ENCODE measurements at regions not wholly inside any gene's neighbourhood (a gene's known extent, or its start where the extent isn't known, plus 50 kb on each side); places are given as distances from the start of the nearest gene placed in this dataset.

DNA sequence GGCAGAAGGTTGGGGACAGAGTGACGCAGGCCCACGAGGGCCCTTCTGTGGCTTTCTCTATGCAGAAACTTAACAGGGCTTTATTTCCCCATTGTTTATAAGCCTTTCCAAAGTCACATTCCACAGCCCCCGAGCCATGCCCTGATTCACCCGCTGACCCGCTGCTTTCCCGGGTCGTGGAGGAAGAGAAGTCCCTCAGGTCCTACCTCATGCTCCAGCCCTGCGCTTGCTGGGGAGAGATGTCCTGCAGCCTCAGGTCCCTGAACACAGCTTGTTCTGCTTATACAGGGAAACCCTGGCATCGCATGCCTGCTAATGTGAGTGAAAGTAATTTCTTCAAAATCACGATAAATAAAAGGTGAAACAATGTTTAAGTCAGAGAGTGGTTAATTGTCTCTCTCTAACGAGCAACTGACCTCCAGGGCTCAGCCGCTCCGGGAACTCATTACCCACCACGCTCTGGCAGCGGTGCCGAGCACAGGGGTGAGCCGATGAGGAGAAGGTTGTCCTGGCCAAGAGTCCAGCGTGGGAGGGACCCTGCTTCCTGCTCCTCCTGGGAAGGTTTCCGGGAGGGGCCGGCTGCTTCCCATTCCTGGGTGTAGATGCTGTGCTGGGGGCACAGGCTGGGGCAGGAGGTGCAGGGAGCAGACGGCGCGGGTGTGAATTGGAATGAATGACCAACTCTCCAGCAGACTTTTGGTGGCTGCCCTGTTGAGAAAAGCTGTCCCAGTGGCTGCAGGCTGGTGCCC is 595.2 kb downstream of the BRD1 start:
- Histone ChIP-seq H3K36me3 (no peaks in the 10 kb centered on the region), H3K27ac (no peak overlapping the region), H3K4me1 (ENCODE audit: control insufficient read depth in 1 of 2, low read depth in 2 of 2) (no peaks in the 10 kb centered on the region), H3K4me3 (no peak overlapping the region), H3K27me3 (replicated peaks; ENCODE audit: insufficient read depth) (no peaks in the 10 kb centered on the region), H3K9me3 (no peaks in the 10 kb centered on the region)
- no peak for ATAC-seq (ENCODE audit: insufficient number of reproducible peaks, low FRiP score, low read depth)
- no peak for DNase-seq (ENCODE audit: low spot score)
- TF ChIP-seq, protein P1, sequence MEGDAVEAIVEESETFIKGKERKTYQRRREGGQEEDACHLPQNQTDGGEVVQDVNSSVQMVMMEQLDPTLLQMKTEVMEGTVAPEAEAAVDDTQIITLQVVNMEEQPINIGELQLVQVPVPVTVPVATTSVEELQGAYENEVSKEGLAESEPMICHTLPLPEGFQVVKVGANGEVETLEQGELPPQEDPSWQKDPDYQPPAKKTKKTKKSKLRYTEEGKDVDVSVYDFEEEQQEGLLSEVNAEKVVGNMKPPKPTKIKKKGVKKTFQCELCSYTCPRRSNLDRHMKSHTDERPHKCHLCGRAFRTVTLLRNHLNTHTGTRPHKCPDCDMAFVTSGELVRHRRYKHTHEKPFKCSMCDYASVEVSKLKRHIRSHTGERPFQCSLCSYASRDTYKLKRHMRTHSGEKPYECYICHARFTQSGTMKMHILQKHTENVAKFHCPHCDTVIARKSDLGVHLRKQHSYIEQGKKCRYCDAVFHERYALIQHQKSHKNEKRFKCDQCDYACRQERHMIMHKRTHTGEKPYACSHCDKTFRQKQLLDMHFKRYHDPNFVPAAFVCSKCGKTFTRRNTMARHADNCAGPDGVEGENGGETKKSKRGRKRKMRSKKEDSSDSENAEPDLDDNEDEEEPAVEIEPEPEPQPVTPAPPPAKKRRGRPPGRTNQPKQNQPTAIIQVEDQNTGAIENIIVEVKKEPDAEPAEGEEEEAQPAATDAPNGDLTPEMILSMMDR (IDR thresholded peaks at IDR 0.05): no peak

GRCh38 chr22:49230194-49230577 is 597.5 kb downstream of the BRD1 start:
- TF ChIP-seq, protein P1 (IDR thresholded peaks at IDR 0.05): no peak
- Histone ChIP-seq H3K4me3 (no peak overlapping the region), H3K36me3 (no peaks in the 10 kb centered on the region), H3K27ac (no peak overlapping the region), H3K27me3 (replicated peaks; ENCODE audit: insufficient read depth) (no peaks in the 10 kb centered on the region), H3K4me1 (ENCODE audit: control insufficient read depth in 1 of 2, low read depth in 2 of 2) (no peaks in the 10 kb centered on the region), H3K9me3 (no peaks in the 10 kb centered on the region)
- DNase-seq (ENCODE audit: low spot score): no peak
- no peak for ATAC-seq (ENCODE audit: insufficient number of reproducible peaks, low FRiP score, low read depth)

DNA sequence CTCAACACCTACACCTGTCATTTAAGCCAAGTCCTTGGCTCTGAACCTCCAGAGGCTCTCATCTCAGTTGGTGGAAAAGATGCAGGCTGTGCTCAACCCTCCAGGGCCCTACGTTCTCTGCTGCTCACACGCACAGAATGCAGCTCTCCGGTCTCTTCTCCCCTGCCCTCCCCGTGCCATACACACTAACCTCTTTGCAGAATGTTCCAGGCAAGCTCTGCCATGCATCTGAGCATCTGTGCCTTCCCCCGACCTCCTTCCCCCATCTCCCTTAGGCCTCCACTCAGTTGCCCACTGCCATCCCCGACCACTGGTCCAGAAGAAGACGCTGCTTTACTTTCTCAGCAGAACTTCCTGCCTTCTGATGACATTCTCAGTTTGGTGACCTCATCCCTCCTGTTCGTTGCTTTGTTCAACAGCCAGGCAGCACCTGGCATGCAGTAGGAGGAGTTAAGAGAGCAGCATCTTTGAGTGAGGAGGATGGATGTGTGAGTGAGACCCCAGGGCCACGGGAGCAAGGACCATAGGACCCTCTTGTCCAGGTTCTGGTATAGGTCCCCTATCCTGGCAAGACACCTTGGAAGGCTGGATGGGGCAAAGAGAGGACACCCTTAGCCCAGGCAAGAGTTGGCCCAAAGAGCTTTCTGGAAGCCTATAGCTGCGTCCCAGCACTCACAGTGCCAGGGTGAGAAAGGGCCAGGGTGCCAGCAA is 598.0 kb downstream of the BRD1 start:
- ATAC-seq (ENCODE audit: insufficient number of reproducible peaks, low FRiP score, low read depth) (no peak), DNase-seq (ENCODE audit: low spot score) (no peak)
- Histone ChIP-seq H3K4me1 (ENCODE audit: control insufficient read depth in 1 of 2, low read depth in 2 of 2) (no peaks in the 10 kb centered on the region), H3K4me3 (no peak overlapping the region), H3K27me3 (replicated peaks; ENCODE audit: insufficient read depth) (no peaks in the 10 kb centered on the region), H3K36me3 (no peaks in the 10 kb centered on the region), H3K27ac (no peak overlapping the region), H3K9me3 (no peaks in the 10 kb centered on the region)
- TF ChIP-seq, protein P1 (IDR thresholded peaks at IDR 0.05): no peak

- Histone ChIP-seq H3K4me3 (no peak overlapping the region), H3K27ac (no peak overlapping the region), H3K9me3 (no peaks in the 10 kb centered on the region), H3K4me1 (ENCODE audit: control insufficient read depth in 1 of 2, low read depth in 2 of 2) (no peaks in the 10 kb centered on the region), H3K27me3 (replicated peaks; ENCODE audit: insufficient read depth) (no peaks in the 10 kb centered on the region), H3K36me3 (no peaks in the 10 kb centered on the region)
- ATAC-seq (ENCODE audit: insufficient number of reproducible peaks, low FRiP score, low read depth) (no peak), DNase-seq (ENCODE audit: low spot score) (no peak)
- TF ChIP-seq, protein P1 (IDR thresholded peaks at IDR 0.05): no peak
Observed at GRCh38 chr22:49228431-49229037, 599.1 kb downstream of the BRD1 start.

DNA sequence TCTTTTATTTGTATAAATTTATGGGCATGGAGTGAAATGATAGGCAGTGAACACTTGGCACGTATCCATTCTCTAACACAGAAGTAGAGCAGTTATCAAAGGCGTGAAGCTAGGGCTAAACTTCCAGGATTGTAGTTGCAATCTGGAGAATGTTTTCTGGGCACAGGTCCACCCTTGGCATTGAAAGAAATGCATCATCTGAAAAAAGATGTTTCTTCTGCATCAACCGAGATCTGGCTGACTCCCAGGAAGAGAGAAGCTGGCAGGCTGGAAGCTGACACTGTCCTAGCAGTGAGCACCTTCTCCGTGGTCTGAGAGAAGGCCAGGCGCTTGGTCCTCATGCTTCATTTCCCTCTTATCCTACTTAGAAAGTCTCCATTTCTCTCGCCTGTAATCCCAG is 600.0 kb downstream of the BRD1 start:
- DNase-seq (ENCODE audit: low spot score) (no peak), ATAC-seq (ENCODE audit: insufficient number of reproducible peaks, low FRiP score, low read depth) (no peak)
- Histone ChIP-seq H3K4me1 (ENCODE audit: control insufficient read depth in 1 of 2, low read depth in 2 of 2) (no peaks in the 10 kb centered on the region), H3K4me3 (no peak overlapping the region), H3K36me3 (no peaks in the 10 kb centered on the region), H3K27ac (no peak overlapping the region), H3K9me3 (no peaks in the 10 kb centered on the region), H3K27me3 (replicated peaks; ENCODE audit: insufficient read depth) (no peaks in the 10 kb centered on the region)
- TF ChIP-seq, protein P1 (IDR thresholded peaks at IDR 0.05): no peak
